ENCODE measurements at regions not wholly inside any gene's neighbourhood (a gene's known extent, or its start where the extent isn't known, plus 50 kb on each side); places are given as distances from the start of the nearest gene placed in this dataset.
"Not testable (repeated sequence)": the region's sequence is repeated elsewhere in the genome, so short reads cannot be mapped to it uniquely, and the experiment has no call there.

DNA sequence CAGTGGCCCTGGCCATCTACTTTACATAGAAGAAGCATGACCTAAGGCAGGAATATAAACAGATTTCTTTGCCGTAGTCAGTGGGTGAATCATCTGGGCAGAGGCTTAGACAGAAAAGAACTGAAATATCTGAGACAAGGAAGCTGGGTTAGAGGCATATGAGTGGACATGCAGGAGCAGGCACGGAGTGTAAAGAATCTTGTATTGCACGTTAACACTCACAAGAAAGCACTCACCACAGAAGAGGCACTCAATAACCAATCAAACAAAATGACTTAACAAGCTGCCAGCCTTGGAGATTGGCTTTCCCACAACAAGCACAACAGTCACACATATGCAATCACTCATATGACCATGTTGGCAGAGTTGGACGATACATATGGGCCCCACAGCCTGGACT lies 364.9 kb downstream of the FOXD4L5 start:
- not testable (repeated sequence) for H3K4me3 ChIP-seq (ENCODE audit: low read length); H3K9me3 ChIP-seq (replicated peaks; ENCODE audit: insufficient read depth, low read length); H3F3A ChIP-seq (ENCODE audit: insufficient read depth, low read length); H3K27me3 ChIP-seq (replicated peaks; ENCODE audit: insufficient read depth, low read length); H3K27ac ChIP-seq (ENCODE audit: low read length); H3K9me2 ChIP-seq (replicated peaks; ENCODE audit: insufficient read depth, low read length); H3K36me3 ChIP-seq (replicated peaks; ENCODE audit: insufficient read depth, low read length); H3K4me1 ChIP-seq (ENCODE audit: low read length); H2AFZ ChIP-seq (ENCODE audit: low read length); H3K79me2 ChIP-seq (ENCODE audit: low read length); DNase-seq; H4K20me1 ChIP-seq (ENCODE audit: insufficient read depth, low read length); H3K4me2 ChIP-seq (ENCODE audit: low read depth, low read length); H3K9ac ChIP-seq (ENCODE audit: low read length)

DNA sequence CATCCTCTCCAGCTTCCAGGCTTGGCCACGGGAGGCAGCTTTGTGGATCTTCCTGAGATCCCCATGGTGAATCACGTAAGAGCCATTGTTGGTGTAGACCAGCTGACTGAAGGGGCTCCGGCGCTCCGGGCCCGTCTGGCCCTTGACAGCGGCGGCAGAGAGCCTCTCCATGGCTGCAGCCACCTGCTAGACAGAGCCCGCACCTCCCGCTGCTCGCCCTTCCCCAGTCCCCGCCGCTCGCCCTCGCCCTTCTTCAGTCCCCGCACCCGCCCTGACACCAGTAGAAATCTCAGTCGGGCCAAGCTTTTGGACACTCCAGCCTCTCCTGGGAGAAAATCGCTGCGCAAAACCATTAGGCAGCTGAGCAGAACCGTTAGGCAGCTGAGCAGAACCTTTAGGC lies 396.4 kb downstream of the FOXD4L5 start:
- H3K9ac ChIP-seq (ENCODE audit: low read length); H2AFZ ChIP-seq (ENCODE audit: low read length); H3K4me1 ChIP-seq (ENCODE audit: low read length); H3K9me3 ChIP-seq (replicated peaks; ENCODE audit: insufficient read depth, low read length); H4K20me1 ChIP-seq (ENCODE audit: insufficient read depth, low read length); H3K4me3 ChIP-seq (ENCODE audit: low read length); DNase-seq; H3K36me3 ChIP-seq (replicated peaks; ENCODE audit: insufficient read depth, low read length); H3K79me2 ChIP-seq (ENCODE audit: low read length); H3K27ac ChIP-seq (ENCODE audit: low read length); H3K27me3 ChIP-seq (replicated peaks; ENCODE audit: insufficient read depth, low read length); H3F3A ChIP-seq (ENCODE audit: insufficient read depth, low read length); H3K4me2 ChIP-seq (ENCODE audit: low read depth, low read length); H3K9me2 ChIP-seq (replicated peaks; ENCODE audit: insufficient read depth, low read length): not testable (repeated sequence)

- not testable (repeated sequence) for H3K4me2 ChIP-seq (ENCODE audit: low read depth, low read length); H3K27me3 ChIP-seq (replicated peaks; ENCODE audit: insufficient read depth, low read length); H3K9me3 ChIP-seq (replicated peaks; ENCODE audit: insufficient read depth, low read length); H4K20me1 ChIP-seq (ENCODE audit: insufficient read depth, low read length); H3F3A ChIP-seq (ENCODE audit: insufficient read depth, low read length); H3K9me2 ChIP-seq (replicated peaks; ENCODE audit: insufficient read depth, low read length); H3K79me2 ChIP-seq (ENCODE audit: low read length); H3K9ac ChIP-seq (ENCODE audit: low read length); H2AFZ ChIP-seq (ENCODE audit: low read length); H3K4me1 ChIP-seq (ENCODE audit: low read length); H3K27ac ChIP-seq (ENCODE audit: low read length); H3K36me3 ChIP-seq (replicated peaks; ENCODE audit: insufficient read depth, low read length); H3K4me3 ChIP-seq (ENCODE audit: low read length)
- peak; percentile 3 for DNase-seq
Measured at GRCh38 chr9:64870594-64870993, 414.4 kb downstream of the FOXD4L5 start.
